ENCODE measurements at regions not wholly inside any gene's neighbourhood (a gene's known extent, or its start where the extent isn't known, plus 50 kb on each side); places are given as distances from the start of the nearest gene placed in this dataset.

DNA sequence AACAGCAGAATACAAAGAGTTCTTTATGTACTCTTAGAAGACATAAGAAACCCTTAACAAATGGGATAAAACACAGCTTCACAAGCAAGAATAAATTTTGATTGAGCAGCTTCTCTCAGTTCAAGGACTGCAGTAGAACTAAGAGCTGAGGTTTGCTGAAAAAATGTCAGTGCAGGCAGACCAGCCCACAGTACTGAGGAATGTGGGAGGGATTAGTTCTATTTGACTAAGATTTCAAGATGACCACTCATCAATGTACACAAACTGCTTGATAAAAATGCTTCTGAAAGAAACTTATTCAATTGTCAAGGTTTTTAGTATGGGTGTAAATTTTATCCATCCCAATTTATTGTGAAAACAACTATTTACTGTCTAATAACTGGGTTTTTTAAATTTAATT lies 138.4 kb downstream of the SEC23A start:
- POLR2A ChIA-PET = no interaction called here
- Histone ChIP-seq H3K36me3 (ENCODE audit: insufficient read depth, low read length) (no peaks in the 10 kb centered on the region), H3K4me1 (ENCODE audit: insufficient read depth, low read length) (no peaks in the 10 kb centered on the region), H3K27me3 (ENCODE audit: control insufficient read depth in 1 of 2, insufficient read depth in 2 of 2, low read length in 2 of 2) (no peaks in the 10 kb centered on the region), H3K9me3 (ENCODE audit: control insufficient read depth in 1 of 2, insufficient read depth in 1 of 2, low read length in 2 of 2) (peaks cover 0 to 3% of the 10 kb centered on the region in 2 experiments), H3K27ac (ENCODE audit: low read depth in 1 of 2, low read length in 2 of 2) (no peak overlapping the region), H3K4me3 (ENCODE audit: low read length) (no peak overlapping the region)
- ATAC-seq (ENCODE audit: poor library complexity) (no peak), DNase-seq (no peak)
- H3K27me3 Mint-ChIP-seq = peaks cover 4% of the 10 kb centered on the region
- TF ChIP-seq, protein P1, sequence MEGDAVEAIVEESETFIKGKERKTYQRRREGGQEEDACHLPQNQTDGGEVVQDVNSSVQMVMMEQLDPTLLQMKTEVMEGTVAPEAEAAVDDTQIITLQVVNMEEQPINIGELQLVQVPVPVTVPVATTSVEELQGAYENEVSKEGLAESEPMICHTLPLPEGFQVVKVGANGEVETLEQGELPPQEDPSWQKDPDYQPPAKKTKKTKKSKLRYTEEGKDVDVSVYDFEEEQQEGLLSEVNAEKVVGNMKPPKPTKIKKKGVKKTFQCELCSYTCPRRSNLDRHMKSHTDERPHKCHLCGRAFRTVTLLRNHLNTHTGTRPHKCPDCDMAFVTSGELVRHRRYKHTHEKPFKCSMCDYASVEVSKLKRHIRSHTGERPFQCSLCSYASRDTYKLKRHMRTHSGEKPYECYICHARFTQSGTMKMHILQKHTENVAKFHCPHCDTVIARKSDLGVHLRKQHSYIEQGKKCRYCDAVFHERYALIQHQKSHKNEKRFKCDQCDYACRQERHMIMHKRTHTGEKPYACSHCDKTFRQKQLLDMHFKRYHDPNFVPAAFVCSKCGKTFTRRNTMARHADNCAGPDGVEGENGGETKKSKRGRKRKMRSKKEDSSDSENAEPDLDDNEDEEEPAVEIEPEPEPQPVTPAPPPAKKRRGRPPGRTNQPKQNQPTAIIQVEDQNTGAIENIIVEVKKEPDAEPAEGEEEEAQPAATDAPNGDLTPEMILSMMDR (IDR thresholded peaks at IDR 0.05) = no peak
- H3K4me1 Mint-ChIP-seq (ENCODE audit: low read depth) = no peaks in the 10 kb centered on the region
- peaks cover 4% of the 10 kb centered on the region for H3K9me3 Mint-ChIP-seq
- intact Hi-C loops (cut with DNase I, micrococcal nuclease) = no loop called here
- no peaks in the 10 kb centered on the region for H3K36me3 Mint-ChIP-seq (ENCODE audit: low read depth)
- CTCF ChIA-PET = no interaction called here
- H3K4me3 Mint-ChIP-seq = no peak overlapping the region
- H3K27ac Mint-ChIP-seq = no peak overlapping the region

DNA sequence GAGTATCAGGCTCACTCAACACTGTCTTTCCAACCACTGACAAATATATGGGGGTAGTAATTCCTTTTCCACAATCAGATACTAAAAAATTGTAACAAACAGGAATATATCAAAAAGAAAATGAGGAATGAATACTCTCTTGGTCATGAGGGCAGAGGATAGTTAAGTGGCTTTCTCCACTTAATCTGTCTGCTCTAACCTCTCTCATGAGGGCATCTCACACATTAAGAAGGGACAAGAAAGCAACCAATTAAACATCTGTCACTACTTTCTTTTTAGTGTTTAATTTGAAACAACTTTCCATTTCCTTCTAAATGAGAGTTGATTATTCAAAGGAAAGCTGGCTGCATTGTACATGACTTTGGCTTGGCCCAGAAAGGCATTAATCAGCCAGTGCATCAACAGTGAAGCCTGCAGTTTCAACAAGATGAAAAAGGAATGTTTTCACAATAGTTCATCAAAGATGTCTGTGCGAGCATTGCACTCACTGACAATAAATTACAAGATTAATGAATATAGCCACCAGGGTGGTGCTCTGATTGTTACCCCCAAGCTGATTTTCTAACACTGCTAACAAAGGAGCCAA lies 142.0 kb downstream of the SEC23A start:
- Histone ChIP-seq H3K4me3 (ENCODE audit: low read length) (no peak overlapping the region), H3K9me3 (ENCODE audit: control insufficient read depth in 1 of 2, insufficient read depth in 1 of 2, low read length in 2 of 2) (peaks cover 0 to 1% of the 10 kb centered on the region in 2 experiments), H3K27me3 (ENCODE audit: control insufficient read depth in 1 of 2, insufficient read depth in 2 of 2, low read length in 2 of 2) (no peaks in the 10 kb centered on the region), H3K36me3 (ENCODE audit: insufficient read depth, low read length) (no peaks in the 10 kb centered on the region), H3K4me1 (ENCODE audit: insufficient read depth, low read length) (no peaks in the 10 kb centered on the region), H3K27ac (ENCODE audit: low read depth in 1 of 2, low read length in 2 of 2) (no peak overlapping the region)
- H3K36me3 Mint-ChIP-seq (ENCODE audit: low read depth) = no peaks in the 10 kb centered on the region
- H3K27me3 Mint-ChIP-seq = peaks cover 5% of the 10 kb centered on the region
- TF ChIP-seq, protein P1 (IDR thresholded peaks at IDR 0.05) = no peak
- POLR2A ChIA-PET = no interaction called here
- no peaks in the 10 kb centered on the region for H3K9me3 Mint-ChIP-seq
- CTCF ChIA-PET = no interaction called here
- no peaks in the 10 kb centered on the region for H3K4me1 Mint-ChIP-seq (ENCODE audit: low read depth)
- intact Hi-C loops (cut with DNase I, micrococcal nuclease) = no loop called here
- H3K27ac Mint-ChIP-seq = no peak overlapping the region
- no peak overlapping the region for H3K4me3 Mint-ChIP-seq
- ATAC-seq (ENCODE audit: poor library complexity) (no peak), DNase-seq (no peak)

DNA sequence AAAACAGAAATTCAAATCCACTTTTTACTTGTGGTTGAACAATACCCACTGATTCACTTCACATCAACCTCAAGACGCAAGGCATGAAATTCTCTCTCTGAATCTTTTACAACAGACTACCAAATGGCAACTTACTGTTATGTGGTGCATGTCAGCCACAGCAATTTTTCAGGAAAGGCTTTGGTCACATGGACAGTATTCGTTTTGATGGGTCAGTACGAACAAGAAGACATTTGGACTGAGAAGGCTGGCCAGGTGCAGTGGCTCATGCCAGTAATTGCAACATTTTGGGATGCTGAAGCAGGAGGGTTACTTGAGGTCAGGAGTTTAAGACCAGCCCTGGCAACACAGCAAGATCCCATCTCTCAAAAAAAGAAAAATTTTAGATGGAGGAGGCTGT lies 144.0 kb downstream of the SEC23A start:
- Mint-ChIP-seq H3K36me3 (ENCODE audit: low read depth) (no peaks in the 10 kb centered on the region), H3K27ac (no peak overlapping the region), H3K4me1 (ENCODE audit: low read depth) (no peaks in the 10 kb centered on the region), H3K4me3 (no peak overlapping the region), H3K27me3 (peaks cover 4% of the 10 kb centered on the region), H3K9me3 (no peaks in the 10 kb centered on the region)
- Histone ChIP-seq H3K4me3 (ENCODE audit: low read length) (no peak overlapping the region), H3K4me1 (ENCODE audit: insufficient read depth, low read length) (no peaks in the 10 kb centered on the region), H3K27me3 (ENCODE audit: control insufficient read depth in 1 of 2, insufficient read depth in 2 of 2, low read length in 2 of 2) (no peaks in the 10 kb centered on the region), H3K9me3 (ENCODE audit: control insufficient read depth in 1 of 2, insufficient read depth in 1 of 2, low read length in 2 of 2) (no peaks in the 10 kb centered on the region), H3K27ac (ENCODE audit: low read depth in 1 of 2, low read length in 2 of 2) (no peak overlapping the region), H3K36me3 (ENCODE audit: insufficient read depth, low read length) (no peaks in the 10 kb centered on the region)
- POLR2A ChIA-PET = no interaction called here
- TF ChIP-seq, protein P1 (IDR thresholded peaks at IDR 0.05) = no peak
- no peak for ATAC-seq (ENCODE audit: poor library complexity)
- intact Hi-C loops (cut with DNase I, micrococcal nuclease) = no loop called here
- no peak for DNase-seq
- CTCF ChIA-PET = no interaction called here
